A204.1 (cell line): ENCODE measurements at regions not wholly inside any gene's neighbourhood (a gene's known extent, or its start where the extent isn't known, plus 50 kb on each side); places are given as distances from the start of the nearest gene placed in this dataset.

Experiments used
- FAIRE-seq: peaks from 2 replicates; lab custom pipeline; 2012; peaks lifted over from hg19 to GRCh38; lab: Jason Lieb, UNC

DNA sequence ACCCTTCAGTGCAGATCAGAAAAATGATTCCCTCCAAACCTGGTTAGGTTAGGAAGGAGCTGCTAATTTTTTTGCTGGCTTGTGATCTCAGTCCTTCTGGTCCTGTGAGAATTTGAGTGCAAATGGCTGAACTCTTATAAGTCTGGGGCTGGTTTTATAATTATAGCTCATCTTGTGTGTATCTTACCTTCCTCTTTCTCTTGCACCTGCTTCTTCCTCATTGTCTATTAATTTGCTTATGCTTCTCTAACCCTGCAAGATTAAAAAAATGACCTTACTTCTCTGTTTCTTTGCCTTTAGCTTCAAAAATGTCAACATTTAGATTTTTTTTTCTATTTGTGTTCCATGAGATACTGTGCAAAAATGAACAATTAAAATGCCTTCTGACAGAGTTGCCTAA is 576.2 kb downstream of the DHX35 start:
- no peak for FAIRE-seq

DNA sequence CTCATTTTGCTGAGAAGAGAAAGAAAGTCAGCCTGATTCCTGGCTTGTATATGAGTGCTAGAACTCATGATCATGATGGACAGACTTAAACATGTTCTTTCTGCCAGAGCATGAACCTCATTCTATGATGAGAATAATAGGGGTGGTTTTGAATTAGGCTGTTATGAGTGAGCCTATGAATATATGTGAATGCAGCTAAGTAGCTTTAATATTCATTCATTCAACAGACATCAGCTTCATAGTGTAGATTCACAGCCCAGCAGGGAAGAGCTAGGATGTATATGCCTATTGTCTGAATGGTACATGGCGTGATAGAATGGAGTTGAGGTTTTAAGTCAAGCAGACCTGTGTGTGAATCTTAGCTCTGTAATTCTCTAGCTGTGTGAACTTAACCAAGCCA is 573.2 kb downstream of the DHX35 start:
- no peak for FAIRE-seq

DNA sequence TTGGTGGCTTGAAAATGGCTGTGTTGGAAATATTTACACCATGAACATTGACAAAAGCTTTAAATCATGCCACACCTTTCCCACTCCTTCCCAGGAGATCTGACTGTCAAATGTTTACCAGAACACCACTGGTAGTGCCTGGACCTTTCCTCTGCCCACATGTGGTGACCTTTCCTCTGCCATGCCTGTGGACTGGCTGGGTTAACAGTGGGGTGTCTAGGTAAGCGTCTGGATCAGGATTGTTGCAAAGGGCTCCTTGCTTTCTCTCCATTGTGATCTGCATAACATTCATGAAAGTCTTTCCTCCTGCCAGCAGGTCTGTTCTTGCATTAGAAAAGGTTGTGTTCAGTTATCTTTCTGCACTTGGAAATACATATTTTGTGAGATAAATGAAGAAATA is 572.7 kb downstream of the DHX35 start:
- FAIRE-seq = no peak

- FAIRE-seq = no peak
These were observed 571.7 kb downstream of the DHX35 start for GRCh38 chr20:39533858-39534257.

GRCh38 chr20:39532205-39532604 is 570.1 kb downstream of the DHX35 start:
- FAIRE-seq = no peak

DNA sequence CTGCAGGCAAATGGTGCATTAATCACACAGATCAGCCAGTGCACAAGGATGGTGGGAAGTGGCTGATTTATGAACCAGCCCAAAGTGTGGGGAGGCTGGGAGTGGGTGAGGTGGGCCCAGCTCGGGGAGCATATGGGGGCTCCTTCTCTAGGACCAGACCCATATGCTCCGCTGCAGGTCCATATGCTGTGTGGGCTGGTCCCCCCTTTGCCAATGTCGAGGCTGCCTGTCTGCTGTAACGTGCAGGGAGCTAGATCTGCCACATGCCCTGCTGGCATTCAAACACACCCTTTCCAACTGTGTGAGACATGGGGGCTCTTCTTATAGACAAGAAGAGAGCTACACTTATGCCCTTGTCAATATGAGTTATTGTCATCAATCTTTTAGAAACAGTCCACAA is 566.3 kb downstream of the DHX35 start:
- no peak for FAIRE-seq

DNA sequence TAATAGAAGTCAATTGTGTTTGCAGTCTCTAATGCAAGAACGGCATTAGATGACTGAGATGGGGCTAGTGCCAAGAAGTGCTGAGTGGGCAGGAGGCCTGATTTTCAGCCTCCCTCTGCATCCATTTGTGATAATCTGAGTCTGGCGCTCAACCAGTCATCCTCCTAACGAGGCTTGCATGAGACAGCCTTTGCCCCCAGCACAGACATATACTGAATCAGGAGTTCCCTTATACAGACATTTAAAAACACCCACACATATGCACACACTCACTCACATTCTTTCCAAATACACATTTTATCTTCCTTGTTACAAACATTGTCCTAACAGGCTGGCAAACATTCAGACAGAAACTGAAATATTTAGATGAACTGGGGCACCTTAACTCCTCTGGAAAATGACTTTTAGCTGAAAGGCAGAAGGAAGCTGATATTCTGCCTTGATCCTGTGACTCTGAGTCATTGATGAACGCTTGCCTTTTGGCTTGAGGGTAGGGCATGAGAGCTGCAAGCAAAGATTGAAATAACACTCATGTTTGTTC is 562.3 kb downstream of the DHX35 start:
- FAIRE-seq = no peak

DNA sequence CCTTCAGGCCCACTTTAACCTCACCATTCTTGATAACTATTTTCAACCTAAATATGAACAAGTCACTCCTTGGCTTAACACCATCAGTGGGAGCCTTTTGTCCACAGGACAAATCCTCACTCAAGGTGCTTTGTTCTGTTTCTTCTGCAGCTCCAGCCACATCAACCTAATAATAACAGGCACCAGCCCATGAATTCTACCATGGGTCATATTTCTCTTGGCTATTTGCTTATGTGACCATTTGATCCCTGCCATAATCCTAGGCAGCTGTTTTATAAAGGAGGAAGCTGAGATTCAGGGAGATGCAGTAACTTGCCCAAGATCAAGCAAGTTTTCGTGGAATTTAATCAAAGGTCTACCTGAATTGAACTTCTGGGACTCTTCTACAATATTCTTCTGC is 561.3 kb downstream of the DHX35 start:
- no peak for FAIRE-seq

GRCh38 chr20:39518654-39519053 is 556.5 kb downstream of the DHX35 start:
- FAIRE-seq = no peak

DNA sequence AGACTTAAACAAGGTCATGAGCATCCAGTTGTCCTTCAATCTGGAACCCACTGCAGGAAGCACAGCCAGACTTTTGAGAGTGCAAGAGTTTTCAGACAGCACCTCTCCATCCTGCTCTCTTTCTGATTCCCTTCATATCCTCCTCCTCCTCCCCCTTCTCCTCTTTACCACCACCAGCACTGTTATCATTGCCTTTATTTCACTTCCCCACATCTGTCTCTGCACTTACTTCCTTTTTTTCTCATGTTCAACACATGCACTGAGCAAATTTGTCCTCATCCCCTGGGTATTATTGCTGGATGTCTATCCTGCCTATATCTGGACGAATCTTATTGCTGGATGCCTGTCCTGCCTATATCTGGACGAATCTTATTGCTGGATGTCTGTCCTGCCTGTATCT is 554.8 kb downstream of the DHX35 start:
- FAIRE-seq = no peak

DNA sequence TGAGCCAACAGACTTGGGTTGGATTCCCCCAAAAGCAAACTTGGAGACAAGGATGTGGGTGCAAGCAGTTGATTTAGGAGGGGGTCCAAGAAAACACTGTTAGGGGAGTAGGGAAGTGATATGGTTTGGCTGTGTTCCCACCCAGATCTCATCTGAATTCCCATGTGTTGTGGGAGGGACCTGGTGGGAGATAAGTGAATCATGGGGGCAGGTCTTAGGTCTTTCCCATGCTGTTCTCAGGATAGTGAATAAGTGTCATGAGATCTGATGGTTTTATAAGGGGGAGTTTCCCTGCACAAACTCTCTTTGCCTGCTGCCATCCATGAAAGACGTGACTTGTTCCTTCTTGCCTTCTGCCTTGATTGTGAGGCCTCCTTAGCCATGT is 542.6 kb downstream of the DHX35 start:
- FAIRE-seq = no peak

DNA sequence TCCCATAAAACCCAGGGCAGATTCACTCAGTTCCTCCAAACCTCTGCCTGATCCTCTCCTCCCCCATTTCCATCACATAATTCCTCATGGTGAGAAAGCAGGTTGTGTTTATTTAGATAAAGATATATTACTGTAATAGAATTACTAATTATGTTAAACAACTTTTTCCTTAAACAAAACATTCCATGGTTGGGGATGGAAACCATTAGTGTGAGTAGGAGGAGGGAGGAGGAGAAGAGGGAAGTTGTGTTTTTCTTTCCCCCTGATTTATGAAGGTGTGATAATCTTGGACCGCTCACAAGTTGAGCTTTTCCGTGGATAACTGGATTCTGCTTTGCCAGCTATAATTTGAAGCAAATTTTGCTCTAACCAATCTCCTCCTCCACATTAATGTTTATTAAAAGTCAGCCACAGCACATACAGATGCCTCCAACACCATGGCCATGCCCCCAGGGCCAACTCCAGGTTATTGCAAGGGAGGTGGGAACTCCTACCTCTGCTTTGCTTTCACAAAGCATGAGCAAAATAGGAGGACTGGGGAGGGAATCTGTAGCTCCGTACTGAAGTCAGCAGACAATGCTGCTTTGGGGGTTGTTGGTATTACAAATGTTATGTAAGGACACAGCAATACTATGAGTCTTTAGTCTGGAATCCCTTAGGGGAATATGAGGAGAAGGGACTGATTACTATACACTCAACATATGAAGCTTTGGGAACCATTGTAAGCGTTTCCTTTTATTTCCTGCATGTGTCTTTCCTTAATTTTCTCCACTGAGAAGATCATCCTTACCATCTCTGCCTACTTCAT is 542.0 kb downstream of the DHX35 start:
- no peak for FAIRE-seq

DNA sequence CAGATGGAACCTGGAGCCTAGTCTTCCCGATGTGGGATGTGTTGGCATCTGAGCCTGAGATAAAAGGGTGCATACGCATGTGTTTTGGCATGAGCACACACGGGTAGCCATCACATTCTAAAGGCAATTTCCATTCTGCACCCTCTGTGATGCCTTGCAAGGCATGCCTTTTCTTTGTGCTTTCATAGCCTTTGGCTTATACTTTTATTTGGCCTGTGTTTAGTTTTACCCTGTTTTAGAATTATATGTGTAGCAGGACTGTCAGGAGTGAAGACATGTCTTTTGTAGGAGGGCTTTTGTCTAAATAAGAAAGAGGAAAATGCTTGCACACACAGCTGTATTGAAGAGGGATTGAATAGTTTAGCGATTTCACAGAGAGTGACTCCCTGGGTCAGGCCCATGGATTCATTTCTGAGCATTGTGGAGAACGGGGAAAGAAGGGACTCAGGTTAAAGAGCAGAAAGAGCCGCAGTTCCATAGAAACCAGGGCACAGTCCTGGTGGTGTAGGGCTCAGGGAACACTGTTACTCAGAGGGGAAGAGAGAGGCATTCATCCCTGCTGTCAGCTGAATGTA is 530.2 kb downstream of the DHX35 start:
- no peak for FAIRE-seq

GRCh38 chr20:39491711-39492110 is 529.6 kb downstream of the DHX35 start:
- FAIRE-seq = no peak

GRCh38 chr20:39489986-39490560 is 527.9 kb downstream of the DHX35 start:
- FAIRE-seq = no peak

DNA sequence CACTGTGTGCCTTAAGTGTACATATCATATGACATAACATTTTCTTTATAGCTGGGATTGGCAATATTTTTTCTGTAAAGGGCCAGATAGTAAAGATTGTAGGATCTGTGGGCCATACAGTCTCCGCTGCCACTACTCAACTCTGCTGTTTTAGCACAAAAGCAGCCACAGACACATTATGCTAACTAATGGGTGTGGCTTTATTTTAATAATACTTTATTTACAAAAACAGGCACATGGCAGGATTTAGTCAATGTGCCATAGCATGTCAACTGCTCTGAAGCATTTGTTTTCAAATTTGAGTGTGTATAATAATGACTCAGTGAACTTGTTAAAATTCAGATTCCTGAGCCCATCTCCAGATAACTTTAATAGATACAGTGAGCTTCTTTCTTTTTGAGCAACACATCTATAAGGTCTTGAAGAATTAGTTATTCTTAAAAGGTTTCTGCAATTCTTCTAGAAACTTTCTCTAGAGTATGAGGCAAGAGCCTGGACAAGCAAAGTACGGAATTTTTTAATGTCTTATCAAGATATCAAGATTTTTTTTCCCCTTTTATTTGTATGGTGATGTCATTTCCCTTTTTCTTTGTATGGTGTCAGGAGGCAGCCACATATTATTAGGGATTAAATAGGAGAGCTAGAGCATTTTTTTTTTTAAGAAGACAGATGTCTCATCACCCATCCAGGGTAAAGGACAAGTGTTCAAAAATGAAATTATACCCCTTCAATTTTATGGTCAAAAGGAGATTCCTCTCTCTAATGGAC is 518.3 kb downstream of the DHX35 start:
- FAIRE-seq = no peak

DNA sequence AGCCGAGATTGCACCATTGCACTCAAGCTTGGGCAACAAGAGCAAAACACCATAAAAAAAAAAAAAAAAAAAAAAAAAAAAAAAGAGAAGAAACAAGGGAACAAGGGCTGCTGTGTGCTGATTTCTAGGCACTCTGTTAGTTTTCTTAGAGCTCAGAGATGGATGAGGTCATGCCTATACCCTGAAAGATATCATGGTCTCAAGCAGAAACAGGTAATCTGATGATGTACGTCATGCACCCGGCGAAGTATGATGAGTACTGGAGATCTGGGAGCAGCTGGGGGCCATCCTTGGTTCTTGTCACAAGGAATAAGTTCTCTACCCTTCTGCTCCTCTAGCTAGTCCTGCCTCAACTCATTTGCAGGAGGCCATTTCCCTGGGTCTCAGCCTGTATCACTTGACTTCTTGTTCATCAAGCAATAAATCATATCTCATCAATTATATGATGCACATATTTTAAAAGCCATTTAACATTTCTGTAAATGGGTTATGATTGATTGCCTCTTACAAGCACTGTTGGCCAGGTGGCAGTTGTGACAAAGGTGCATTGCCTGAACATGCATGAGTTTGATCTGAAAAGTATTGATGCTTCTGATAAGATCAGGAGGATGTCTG is 517.2 kb downstream of the DHX35 start:
- FAIRE-seq = no peak

DNA sequence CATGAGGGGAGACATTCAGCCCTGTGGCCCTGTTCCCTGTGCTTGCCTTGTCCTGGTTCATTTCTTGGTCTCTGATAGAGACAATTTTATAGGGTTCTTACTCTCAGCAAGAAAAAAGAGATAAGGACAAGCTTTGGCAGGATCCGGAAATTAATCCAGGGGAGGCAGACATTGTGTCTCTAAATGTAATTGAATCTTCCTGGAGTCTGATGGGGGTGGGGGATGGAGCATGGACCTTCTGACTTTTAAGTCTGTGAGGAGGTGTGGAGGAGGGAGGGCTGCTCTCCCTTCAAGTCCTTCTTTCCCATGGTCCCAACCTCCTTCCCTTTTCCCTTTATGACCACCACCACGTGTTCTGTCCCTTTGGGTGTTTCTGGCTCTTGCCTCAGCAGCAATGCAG is 512.7 kb downstream of the DHX35 start:
- no peak for FAIRE-seq

GRCh38 chr20:39473536-39473935 is 511.4 kb downstream of the DHX35 start:
- no peak for FAIRE-seq

DNA sequence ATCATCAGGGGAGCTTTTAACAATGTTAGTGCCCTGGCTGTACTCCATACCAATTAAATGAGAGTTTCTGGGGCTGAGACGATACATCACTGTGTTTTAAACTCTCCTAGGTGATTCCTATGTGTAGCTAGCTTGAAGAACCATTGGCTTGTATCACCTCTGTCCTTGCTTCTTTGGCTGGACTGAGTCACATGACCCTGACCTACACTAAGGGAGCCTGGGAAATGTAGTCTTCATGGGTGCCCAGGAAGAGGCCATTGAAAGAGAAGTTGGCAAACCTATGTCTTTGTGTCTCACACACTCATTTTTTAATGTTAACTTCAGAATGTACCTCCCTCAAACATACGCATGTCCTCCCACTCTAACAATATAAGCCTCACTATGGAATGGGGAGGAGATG is 506.6 kb downstream of the DHX35 start:
- no peak for FAIRE-seq

- no peak for FAIRE-seq
These were observed 502.1 kb downstream of the DHX35 start for GRCh38 chr20:39464238-39464637.

- FAIRE-seq = no peak
These were observed 500.3 kb downstream of the DHX35 start for GRCh38 chr20:39462416-39462945.
